Smooth muscle cell (in vitro differentiated cells): ENCODE measurements at regions not wholly inside any gene's neighbourhood (a gene's known extent, or its start where the extent isn't known, plus 50 kb on each side); places are given as distances from the start of the nearest gene placed in this dataset.

Experiments
- DNase-seq: peaks from one replicate; lab custom pipeline; 2025; ENCODE audit not compliant: unreplicated experiment; lab: John Stamatoyannopoulos, UW
- H2AFZ ChIP-seq: fragments of 200-600 bp; sonication (generic); 2 replicates; pipeline ENCODE4 v1.6.0; 2016; ENCODE audit warnings: antibody characterized with exemption, low read depth, mild to moderate bottlenecking
- H3F3A ChIP-seq: fragments of 200-600 bp; sonication (generic); 2 replicates; pipeline ENCODE4 v1.6.0; 2017; ENCODE audit warnings: antibody characterized with exemption, low read depth
- H3K27ac ChIP-seq: fragments of 200-600 bp; sonication (generic); 2 replicates; pipeline ENCODE4 v1.5.1; 2016; ENCODE audit warnings: low read depth, mild to moderate bottlenecking
- H3K27me3 ChIP-seq: fragments of 200-600 bp; sonication (generic); 2 replicates; pipeline ENCODE4 v1.6.1; 2016; ENCODE audit warnings: low read depth, mild to moderate bottlenecking
- H3K36me3 ChIP-seq: fragments of 200-600 bp; sonication (generic); 2 replicates; pipeline ENCODE4 v1.5.1; 2016; ENCODE audit warnings: low read depth
- H3K4me1 ChIP-seq: fragments of 200-600 bp; sonication (generic); 2 replicates; pipeline ENCODE4 v1.5.1; 2016; ENCODE audit warnings: low read depth
- H3K4me2 ChIP-seq: fragments of 200-600 bp; sonication (generic); 2 replicates; pipeline ENCODE4 v1.6.0; 2016; ENCODE audit warnings: mild to moderate bottlenecking
- H3K4me3 ChIP-seq: fragments of 200-600 bp; sonication (generic); 2 replicates; pipeline ENCODE4 v1.5.1; 2016; ENCODE audit warnings: mild to moderate bottlenecking
- H3K79me2 ChIP-seq: fragments of 200-600 bp; sonication (generic); 2 replicates; pipeline ENCODE4 v1.6.0; 2016; ENCODE audit warnings: low read depth, mild to moderate bottlenecking
- H3K9ac ChIP-seq: fragments of 200-600 bp; sonication (generic); 2 replicates; pipeline ENCODE4 v1.6.0; 2016; ENCODE audit warnings: low read depth
- H3K9me3 ChIP-seq: fragments of 200-600 bp; sonication (generic); replicated peaks from 2 replicates; pipeline ENCODE4 v1.5.1; 2016; ENCODE audit warnings: low read depth
- H4K20me1 ChIP-seq: fragments of 200-600 bp; sonication (generic); 2 replicates; pipeline ENCODE4 v1.6.0; 2016; ENCODE audit warnings: low read depth
- CTCF ChIP-seq: fragments of 200-600 bp; sonication (generic); IDR thresholded peaks from 2 replicates; pipeline ENCODE4 v1.5.1; 2017; ENCODE audit warnings: borderline replicate concordance, mild to moderate bottlenecking, antibody characterized with exemption; ENCODE audit not compliant: insufficient read depth, poor library complexity, severe bottlenecking
- WGBS: methylation state at CpG from one replicate; pipeline ENCODE4 v1.1.7; 2016; ENCODE audit warnings: low lambda C conversion rate; 5-methylcytosine and 5-hydroxymethylcytosine counted together

GRCh38 chr4:165612936-165613335 is 234.1 kb downstream of the CPE start:
- H3K27me3 ChIP-seq, result no peaks in the 10 kb centered on the region
- no peaks in the 10 kb centered on the region for H3K9me3 ChIP-seq

GRCh38 chr4:165613581-165613980 is 234.8 kb downstream of the CPE start:
- no peak for DNase-seq
- Histone ChIP-seq H3K9me3 (no peaks in the 10 kb centered on the region), H4K20me1 (no peaks in the 10 kb centered on the region), H3K27me3 (no peaks in the 10 kb centered on the region), H3K4me1 (peaks cover 33% of the 10 kb centered on the region), H3F3A (no peaks in the 10 kb centered on the region), H3K27ac (no peak overlapping the region), H2AFZ (no peak overlapping the region), H3K36me3 (no peaks in the 10 kb centered on the region), H3K4me3 (no peak overlapping the region), H3K9ac (no peak overlapping the region), H3K79me2 (no peaks in the 10 kb centered on the region), H3K4me2 (no peak overlapping the region)
- 85% methylated on average over 2 of the region's 2 CpGs for WGBS
- no peak for TF ChIP-seq CTCF

More at GRCh38 chr4:165612936-165613335, 234.1 kb downstream of the CPE start:
- Histone ChIP-seq H3K4me3 (no peak overlapping the region), H2AFZ (no peak overlapping the region), H3K4me2 (no peak overlapping the region), H3K79me2 (no peaks in the 10 kb centered on the region), H3F3A (no peaks in the 10 kb centered on the region), H3K4me1 (peaks cover 33% of the 10 kb centered on the region), H4K20me1 (no peaks in the 10 kb centered on the region), H3K36me3 (no peaks in the 10 kb centered on the region), H3K9ac (no peak overlapping the region), H3K27ac (no peak overlapping the region)
- no peak for DNase-seq
- 57% methylated on average over 1 of the region's 1 CpG for WGBS
- no peak for TF ChIP-seq CTCF

- H3K4me2 ChIP-seq, result no peak overlapping the region
- DNase-seq, result no peak
- no peak overlapping the region for H2AFZ ChIP-seq
- H3K4me1 ChIP-seq, result no peaks in the 10 kb centered on the region
- no peak overlapping the region for H3K4me3 ChIP-seq
- H3K27me3 ChIP-seq, result no peaks in the 10 kb centered on the region
- TF ChIP-seq CTCF, result no peak
- H3F3A ChIP-seq, result no peaks in the 10 kb centered on the region
- no peaks in the 10 kb centered on the region for H4K20me1 ChIP-seq
- no peaks in the 10 kb centered on the region for H3K9me3 ChIP-seq
- no peaks in the 10 kb centered on the region for H3K79me2 ChIP-seq
- WGBS, result 92% methylated on average over 3 of the region's 3 CpGs
- H3K36me3 ChIP-seq, result no peaks in the 10 kb centered on the region
- no peak overlapping the region for H3K27ac ChIP-seq
- no peak overlapping the region for H3K9ac ChIP-seq
Observed at GRCh38 chr4:165620913-165621312, 242.1 kb downstream of the CPE start.

- Histone ChIP-seq H3K4me3 (no peak overlapping the region), H3K9me3 (no peaks in the 10 kb centered on the region), H3K79me2 (no peaks in the 10 kb centered on the region), H3K9ac (no peak overlapping the region), H3K27ac (no peak overlapping the region), H3K4me2 (no peak overlapping the region), H3K4me1 (no peaks in the 10 kb centered on the region), H3K27me3 (no peaks in the 10 kb centered on the region), H3K36me3 (no peaks in the 10 kb centered on the region), H4K20me1 (no peaks in the 10 kb centered on the region), H3F3A (no peaks in the 10 kb centered on the region), H2AFZ (no peak overlapping the region)
- 82% methylated on average over 5 of the region's 5 CpGs for WGBS
- TF ChIP-seq CTCF, result no peak
- no peak for DNase-seq
Observed at GRCh38 chr4:165621983-165622382, 243.2 kb downstream of the CPE start.
